Endothelial cell of umbilical vein (primary cell): ENCODE measurements at regions not wholly inside any gene's neighbourhood (a gene's known extent, or its start where the extent isn't known, plus 50 kb on each side); places are given as distances from the start of the nearest gene placed in this dataset.

Experiments used
- BruUV-seq: library from RNA; stranded (reverse); fragments of 400-500 nt; replicated peaks from 2 replicates; lab custom pipeline; 2021; lab: Mats Ljungman, UMichigan
- CTCF ChIA-PET: fragments of 300-600, 350-600 bp; sonication (Branson Sonifier 250); formaldehyde crosslinking; loops from one replicate; lab custom pipeline; 2021; ENCODE audit warnings: antibody characterized with exemption, inconsistent platforms; lab: Charles Lee
- POLR2A ChIA-PET: fragments of 300-600, 350-600 bp; sonication (Branson Sonifier 250); formaldehyde crosslinking; loops from one replicate; lab custom pipeline; 2021; ENCODE audit warnings: antibody characterized with exemption, inconsistent platforms; lab: Charles Lee
- DNase-seq: peaks from one replicate; pipeline ENCODE4 v3.0.0-alpha.2; 2011; ENCODE audit warnings: low read depth, low spot score
- FAIRE-seq: peaks from 2 replicates; lab custom pipeline; 2011; peaks lifted over from hg19 to GRCh38; lab: Jason Lieb, UNC
- H2AFZ ChIP-seq: 2 replicates; pipeline ENCODE4 v1.6.0; 2012; ENCODE audit warnings: low read depth, low read length, control low read depth, inconsistent platforms
- H3K27ac ChIP-seq: 2 replicates; pipeline ENCODE4 v1.5.1; 2011; ENCODE audit warnings: low read depth, mild to moderate bottlenecking, control low read depth, low read length, moderate library complexity; ENCODE audit not compliant: insufficient read depth
- H3K27me3 ChIP-seq, 2 experiments: 2 replicates each; pipeline versions ENCODE4 v1.6.0 to v1.6.1; 2011; ENCODE audit warnings: low read length in 2 of 2, mixed read lengths in 1 of 2; ENCODE audit not compliant: control insufficient read depth in 2 of 2, insufficient read depth in 2 of 2
- H3K36me3 ChIP-seq, 2 experiments: 2 replicates in 1 of 2; 3 replicates in 1 of 2; pipeline ENCODE4 v1.5.1; 2011; ENCODE audit warnings: low read length in 2 of 2, mild to moderate bottlenecking in 1 of 2, moderate library complexity in 1 of 2; ENCODE audit not compliant: control insufficient read depth in 2 of 2, insufficient read depth in 2 of 2; ENCODE audit errors: extremely low read depth in 1 of 2
- H3K4me1 ChIP-seq: 3 replicates; pipeline ENCODE4 v1.5.1; 2011; ENCODE audit warnings: mild to moderate bottlenecking, low read length; ENCODE audit not compliant: control insufficient read depth, insufficient read depth; ENCODE audit errors: extremely low read depth
- H3K4me2 ChIP-seq: 2 replicates; pipeline ENCODE4 v1.6.1; 2011; ENCODE audit warnings: low read length, control low read depth, mixed read lengths; ENCODE audit not compliant: insufficient read depth
- H3K4me3 ChIP-seq, 3 experiments: fragments of 200-600 bp in 1 of 3; sonication (generic), shearing (Covaris generic) in 1 of 3; replicated peaks in 1 of 3; 2 replicates each; pipeline ENCODE4 v1.5.1; 2011 to 2016; ENCODE audit warnings: control low read depth in 3 of 3, low read length in 3 of 3, mild to moderate bottlenecking in 2 of 3, inconsistent platforms in 1 of 3, low read depth in 1 of 3, moderate library complexity in 1 of 3; ENCODE audit not compliant: insufficient read depth in 1 of 3
- H3K79me2 ChIP-seq: 2 replicates; pipeline ENCODE4 v1.6.0; 2012; ENCODE audit warnings: low read length, inconsistent platforms; ENCODE audit not compliant: control insufficient read depth, insufficient read depth
- H3K9ac ChIP-seq: replicated peaks from 2 replicates; pipeline ENCODE3; 2011; ENCODE audit warnings: low read length, control low read depth; ENCODE audit not compliant: insufficient read depth; ENCODE audit errors: extremely low read depth
- H3K9me1 ChIP-seq: replicated peaks from 3 replicates; pipeline ENCODE4 v1.6.0; 2011; ENCODE audit warnings: mild to moderate bottlenecking, low read length; ENCODE audit not compliant: control insufficient read depth, insufficient read depth; ENCODE audit errors: extremely low read depth
- H3K9me3 ChIP-seq: replicated peaks from 2 replicates; pipeline ENCODE4 v1.5.1; 2012; ENCODE audit warnings: low read length, inconsistent platforms; ENCODE audit not compliant: control insufficient read depth, insufficient read depth
- H4K20me1 ChIP-seq: replicated peaks from 2 replicates; pipeline ENCODE3; 2011; ENCODE audit warnings: mild to moderate bottlenecking, low read length; ENCODE audit not compliant: control insufficient read depth, insufficient read depth; ENCODE audit errors: extremely low read depth
- FOS ChIP-seq: IDR thresholded peaks from 2 replicates; pipeline ENCODE4 v1.6.1; 2011; ENCODE audit warnings: mild to moderate bottlenecking, low read length, moderate library complexity, borderline replicate concordance; ENCODE audit not compliant: insufficient read depth
- GATA2 ChIP-seq: IDR thresholded peaks from 2 replicates; pipeline ENCODE4 v1.7.0; 2011; ENCODE audit warnings: low read depth, mild to moderate bottlenecking, moderate library complexity, mixed read lengths, low read length; ENCODE audit not compliant: insufficient read length, insufficient read depth
- JUN ChIP-seq: IDR thresholded peaks from 2 replicates; pipeline ENCODE4 v1.6.1; 2011; ENCODE audit warnings: borderline replicate concordance, low read depth; ENCODE audit not compliant: insufficient read length, insufficient read depth
- MAX ChIP-seq: IDR thresholded peaks from 2 replicates; pipeline ENCODE4 v1.6.1; 2011; ENCODE audit not compliant: insufficient read depth, insufficient read length
- MYC ChIP-seq: IDR thresholded peaks from one replicate; pipeline ENCODE4 v1.6.1; 2011; ENCODE audit warnings: mild to moderate bottlenecking, low read depth, low read length
- POLR2A ChIP-seq: IDR thresholded peaks from 2 replicates; pipeline ENCODE4 v1.6.1; 2012; ENCODE audit warnings: low read depth, mild to moderate bottlenecking, control low read depth, low read length
- POLR2AphosphoS5 ChIP-seq: IDR thresholded peaks from 2 replicates; pipeline ENCODE4 v1.6.1; 2012; ENCODE audit warnings: low read depth, mild to moderate bottlenecking, control low read depth, low read length, moderate library complexity; ENCODE audit not compliant: insufficient read depth
- dilution Hi-C: fragments of 300-500 bp; cut with MboI; formaldehyde crosslinking; loops from one replicate; pipeline ENCODE4 v1.15.0; 2019; ENCODE audit warnings: low sequenced_read_pairs; ENCODE audit not compliant: extremely low pct_ligation_motif_present
- intact Hi-C: fragments of 100-400 bp; cut with micrococcal nuclease; formaldehyde crosslinking; loops from one replicate; pipeline ENCODE4 v1.10.0; 2022
- TF ChIP-seq, protein P1 (sequence below), 2 donors: IDR thresholded peaks; 1 replicate in 1 of 2; 2 replicates in 1 of 2; pipeline ENCODE4 v1.5.1; 2011; ENCODE audit warnings: low read length in 2 of 2, mild to moderate bottlenecking in 2 of 2, moderate library complexity in 2 of 2, control low read depth in 1 of 2, inconsistent platforms in 1 of 2, low read depth in 1 of 2; ENCODE audit not compliant: insufficient read depth in 1 of 2; ENCODE audit errors: extremely low read depth in 1 of 2

DNA sequence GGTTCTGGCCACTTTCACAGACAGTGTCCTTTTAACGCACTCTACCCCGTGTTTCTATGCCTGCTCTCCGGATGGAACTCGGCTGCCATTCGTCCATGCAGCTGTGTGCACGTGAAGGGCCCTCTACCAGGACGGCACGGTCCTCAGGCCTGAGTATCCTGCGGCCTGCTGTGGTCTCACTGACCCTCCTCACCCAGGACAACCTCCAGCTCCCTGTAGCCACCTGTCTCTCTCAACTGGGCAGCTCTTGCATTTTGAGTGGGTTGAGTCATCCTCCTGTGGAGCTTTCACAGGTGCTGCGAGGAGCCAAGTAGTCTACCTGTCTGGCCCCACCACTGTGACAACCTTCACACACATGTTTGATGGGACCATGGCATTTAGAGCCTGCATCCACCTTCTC, 321.7 kb upstream of the TSHZ3 start:
- Histone ChIP-seq H2AFZ (no peak overlapping the region), H3K4me1 (no peaks in the 10 kb centered on the region), H3K36me3 (no peaks in the 10 kb centered on the region), H3K9me3 (peaks cover 2% of the 10 kb centered on the region), H3K4me2 (no peak overlapping the region), H4K20me1 (no peaks in the 10 kb centered on the region), H3K27me3 (no peaks in the 10 kb centered on the region), H3K4me3 (no peak overlapping the region), H3K79me2 (no peaks in the 10 kb centered on the region), H3K9me1 (no peaks in the 10 kb centered on the region), H3K9ac (no peak overlapping the region), H3K27ac (no peak overlapping the region)
- dilution Hi-C loops (no loop called here), intact Hi-C loops (no loop called here)
- no TSS peak for BruUV-seq
- no peak for FAIRE-seq
- no peak for DNase-seq
- CTCF ChIA-PET, result no interaction called here
- POLR2A ChIA-PET, result no interaction called here
- no peak for TF ChIP-seq MAX
- TF ChIP-seq MYC, result no peak
- TF ChIP-seq, protein P1, sequence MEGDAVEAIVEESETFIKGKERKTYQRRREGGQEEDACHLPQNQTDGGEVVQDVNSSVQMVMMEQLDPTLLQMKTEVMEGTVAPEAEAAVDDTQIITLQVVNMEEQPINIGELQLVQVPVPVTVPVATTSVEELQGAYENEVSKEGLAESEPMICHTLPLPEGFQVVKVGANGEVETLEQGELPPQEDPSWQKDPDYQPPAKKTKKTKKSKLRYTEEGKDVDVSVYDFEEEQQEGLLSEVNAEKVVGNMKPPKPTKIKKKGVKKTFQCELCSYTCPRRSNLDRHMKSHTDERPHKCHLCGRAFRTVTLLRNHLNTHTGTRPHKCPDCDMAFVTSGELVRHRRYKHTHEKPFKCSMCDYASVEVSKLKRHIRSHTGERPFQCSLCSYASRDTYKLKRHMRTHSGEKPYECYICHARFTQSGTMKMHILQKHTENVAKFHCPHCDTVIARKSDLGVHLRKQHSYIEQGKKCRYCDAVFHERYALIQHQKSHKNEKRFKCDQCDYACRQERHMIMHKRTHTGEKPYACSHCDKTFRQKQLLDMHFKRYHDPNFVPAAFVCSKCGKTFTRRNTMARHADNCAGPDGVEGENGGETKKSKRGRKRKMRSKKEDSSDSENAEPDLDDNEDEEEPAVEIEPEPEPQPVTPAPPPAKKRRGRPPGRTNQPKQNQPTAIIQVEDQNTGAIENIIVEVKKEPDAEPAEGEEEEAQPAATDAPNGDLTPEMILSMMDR (IDR thresholded peaks at IDR 0.05; ENCODE audit: extremely low read depth in 1 of 2, insufficient read depth in 1 of 2, low read depth in 1 of 2, low read length in 2 of 2), result no peak
- TF ChIP-seq POLR2A, result no peak
- TF ChIP-seq FOS, result no peak
- TF ChIP-seq GATA2, result no peak
- TF ChIP-seq POLR2AphosphoS5, result no peak
- no peak for TF ChIP-seq JUN
